HepG2 (cell line): ENCODE measurements at regions not wholly inside any gene's neighbourhood (a gene's known extent, or its start where the extent isn't known, plus 50 kb on each side); places are given as distances from the start of the nearest gene placed in this dataset.
A peak's percentile ranks its signal among the peaks of the same experiment; 100 is the strongest.

ENCODE experiments used
- ASH2L ChIP-seq: fragments of 300-600, 200-600 bp; sonication (generic); IDR thresholded peaks from 2 replicates; pipeline ENCODE4 v1.7.0; 2017; ENCODE audit warnings: low read depth, mild to moderate bottlenecking, moderate library complexity, mixed read lengths, low read length; ENCODE audit not compliant: insufficient read length
- DBP ChIP-seq: sonication (generic); formaldehyde crosslinking; IDR thresholded peaks from 2 replicates; pipeline ENCODE4 v1.4.0; 2020; ENCODE audit warnings: missing genetic modification reagents; ENCODE audit errors: not compliant biosample characterization
- IRX3 ChIP-seq: sonication (generic); formaldehyde crosslinking; IDR thresholded peaks from 2 replicates; pipeline ENCODE4 v1.8.1; 2023; ENCODE audit warnings: mild to moderate bottlenecking, low read depth, missing genetic modification reagents, borderline replicate concordance
- KAT7 ChIP-seq: IDR thresholded peaks from 2 replicates; pipeline ENCODE4 v1.6.1; 2018; ENCODE audit warnings: borderline replicate concordance, missing compliant biosample characterization
- NFKBIZ ChIP-seq: IDR thresholded peaks from 2 replicates; pipeline ENCODE4 v1.6.1; 2018; ENCODE audit warnings: missing genetic modification reagents, missing compliant biosample characterization
- PREB ChIP-seq: sonication (generic); formaldehyde crosslinking; IDR thresholded peaks from 2 replicates; pipeline ENCODE4 v1.4.0; 2020; ENCODE audit warnings: missing genetic modification reagents
- SKI ChIP-seq: fragments of 450-650 bp; IDR thresholded peaks from one replicate; pipeline ENCODE4 v1.6.1; 2018; ENCODE audit warnings: mild to moderate bottlenecking; ENCODE audit not compliant: partially characterized antibody
- STAG1 ChIP-seq: sonication (generic); formaldehyde crosslinking; IDR thresholded peaks from 2 replicates; pipeline ENCODE4 v1.4.0; 2020; ENCODE audit warnings: missing genetic modification reagents
- ZMAT3 ChIP-seq: sonication (generic); formaldehyde crosslinking; conservative IDR thresholded peaks from 2 replicates; pipeline ENCODE4 v1.7.0; 2021; ENCODE audit warnings: missing genetic modification reagents
- ZMYM4 ChIP-seq: sonication (generic); formaldehyde crosslinking; IDR thresholded peaks from 2 replicates; pipeline ENCODE4 v1.8.1; 2023; ENCODE audit warnings: mild to moderate bottlenecking, missing genetic modification reagents
- ZNF280D ChIP-seq: sonication (generic); formaldehyde crosslinking; IDR thresholded peaks from 2 replicates; pipeline ENCODE4 v1.5.1; 2020; ENCODE audit warnings: mild to moderate bottlenecking, missing genetic modification reagents
- ZNF333 ChIP-seq: sonication (generic); formaldehyde crosslinking; IDR thresholded peaks from 2 replicates; pipeline ENCODE4 v1.4.0; 2020; ENCODE audit warnings: mild to moderate bottlenecking, missing genetic modification reagents, borderline replicate concordance
- ZNF33B ChIP-seq: sonication (generic); formaldehyde crosslinking; IDR thresholded peaks from 2 replicates; pipeline ENCODE4 v1.5.1; 2020; ENCODE audit warnings: mild to moderate bottlenecking, missing genetic modification reagents
- ZNF510 ChIP-seq: sonication (generic); formaldehyde crosslinking; IDR thresholded peaks from 2 replicates; pipeline ENCODE4 v1.4.0; 2020; ENCODE audit warnings: low read depth, mild to moderate bottlenecking, missing genetic modification reagents
- ZSCAN29 ChIP-seq: sonication (generic); formaldehyde crosslinking; conservative IDR thresholded peaks from 2 replicates; pipeline ENCODE4 v1.4.0; 2020; ENCODE audit warnings: mild to moderate bottlenecking, missing genetic modification reagents
- TF ChIP-seq, protein P1 (sequence below): sonication (generic); formaldehyde crosslinking; IDR thresholded peaks from 2 replicates; pipeline ENCODE4 v1.5.1; 2020; ENCODE audit warnings: missing genetic modification reagents, mild to moderate bottlenecking, borderline replicate concordance
- TF ChIP-seq, protein P2 (sequence below), 2 experiments: sonication (generic) in 1 of 2; formaldehyde crosslinking in 1 of 2; IDR thresholded peaks; 2 replicates each; pipeline versions ENCODE4 v1.4.0 to v1.6.1; 2018 to 2020; ENCODE audit warnings: missing genetic modification reagents in 2 of 2, borderline replicate concordance in 1 of 2, low read depth in 1 of 2, mild to moderate bottlenecking in 1 of 2, missing biosample characterization in 1 of 2
- TF ChIP-seq, protein P3 (sequence below): sonication (generic); formaldehyde crosslinking; IDR thresholded peaks from 2 replicates; pipeline ENCODE4 v1.5.1; 2020; ENCODE audit warnings: mild to moderate bottlenecking, moderate library complexity, missing genetic modification reagents

DNA sequence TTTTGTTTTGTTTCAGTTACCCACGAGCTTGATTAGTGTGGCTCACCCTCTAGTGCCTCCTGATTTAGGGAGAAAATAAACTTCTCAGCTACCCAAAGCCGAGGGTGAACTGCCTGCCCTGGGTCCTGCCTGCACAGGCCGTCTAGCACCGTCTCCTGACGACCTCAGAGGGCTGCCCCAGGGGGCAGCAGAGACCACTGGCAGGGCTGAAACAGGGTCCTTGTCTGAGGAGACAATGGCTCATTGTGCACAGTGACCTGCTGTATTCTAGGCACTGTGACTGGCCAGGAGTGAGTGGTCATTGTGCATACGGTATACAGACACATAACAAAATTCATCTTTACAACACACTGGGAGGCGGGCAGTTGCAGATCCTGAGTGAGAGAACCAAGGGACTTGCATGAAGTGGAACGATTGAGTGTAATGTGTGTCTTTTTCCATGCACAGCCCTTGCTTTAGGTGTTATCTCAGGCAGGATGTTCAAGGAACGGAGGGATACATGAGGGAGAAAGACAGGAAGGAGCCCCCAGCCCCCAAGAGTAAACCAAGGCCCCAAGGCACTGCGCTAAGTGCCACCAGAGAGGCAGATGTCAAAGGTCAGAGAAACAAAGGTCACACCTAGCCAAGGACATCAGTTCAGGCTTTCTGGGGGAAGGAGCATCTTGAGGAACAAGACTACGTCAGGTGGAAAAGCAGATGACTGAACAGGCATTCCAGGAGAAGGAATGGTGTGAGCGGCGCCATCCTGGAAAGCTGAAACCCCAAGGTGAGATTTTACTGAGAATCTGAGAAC lies 421.3 kb downstream of the LPIN1 start (continued):
- TF ChIP-seq, protein P1, sequence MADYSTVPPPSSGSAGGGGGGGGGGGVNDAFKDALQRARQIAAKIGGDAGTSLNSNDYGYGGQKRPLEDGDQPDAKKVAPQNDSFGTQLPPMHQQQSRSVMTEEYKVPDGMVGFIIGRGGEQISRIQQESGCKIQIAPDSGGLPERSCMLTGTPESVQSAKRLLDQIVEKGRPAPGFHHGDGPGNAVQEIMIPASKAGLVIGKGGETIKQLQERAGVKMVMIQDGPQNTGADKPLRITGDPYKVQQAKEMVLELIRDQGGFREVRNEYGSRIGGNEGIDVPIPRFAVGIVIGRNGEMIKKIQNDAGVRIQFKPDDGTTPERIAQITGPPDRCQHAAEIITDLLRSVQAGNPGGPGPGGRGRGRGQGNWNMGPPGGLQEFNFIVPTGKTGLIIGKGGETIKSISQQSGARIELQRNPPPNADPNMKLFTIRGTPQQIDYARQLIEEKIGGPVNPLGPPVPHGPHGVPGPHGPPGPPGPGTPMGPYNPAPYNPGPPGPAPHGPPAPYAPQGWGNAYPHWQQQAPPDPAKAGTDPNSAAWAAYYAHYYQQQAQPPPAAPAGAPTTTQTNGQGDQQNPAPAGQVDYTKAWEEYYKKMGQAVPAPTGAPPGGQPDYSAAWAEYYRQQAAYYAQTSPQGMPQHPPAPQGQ (CRISPR knock-in tag), result no peak
- TF ChIP-seq ZMAT3 (CRISPR knock-in tag) (no peak), SKI (no peak), STAG1 (peak; percentile 85), NFKBIZ (CRISPR knock-in tag) (no peak), ZNF333 (CRISPR knock-in tag) (no peak), ZNF280D (CRISPR knock-in tag) (no peak), ZMYM4 (CRISPR knock-in tag) (no peak), ZSCAN29 (CRISPR knock-in tag) (no peak), PREB (CRISPR knock-in tag) (no peak), KAT7 (CRISPR knock-in tag) (no peak), ASH2L (no peak), IRX3 (CRISPR knock-in tag) (no peak), DBP (CRISPR knock-in tag) (no peak), ZNF510 (no peak), ZNF33B (CRISPR knock-in tag) (no peak)
- TF ChIP-seq, protein P2, sequence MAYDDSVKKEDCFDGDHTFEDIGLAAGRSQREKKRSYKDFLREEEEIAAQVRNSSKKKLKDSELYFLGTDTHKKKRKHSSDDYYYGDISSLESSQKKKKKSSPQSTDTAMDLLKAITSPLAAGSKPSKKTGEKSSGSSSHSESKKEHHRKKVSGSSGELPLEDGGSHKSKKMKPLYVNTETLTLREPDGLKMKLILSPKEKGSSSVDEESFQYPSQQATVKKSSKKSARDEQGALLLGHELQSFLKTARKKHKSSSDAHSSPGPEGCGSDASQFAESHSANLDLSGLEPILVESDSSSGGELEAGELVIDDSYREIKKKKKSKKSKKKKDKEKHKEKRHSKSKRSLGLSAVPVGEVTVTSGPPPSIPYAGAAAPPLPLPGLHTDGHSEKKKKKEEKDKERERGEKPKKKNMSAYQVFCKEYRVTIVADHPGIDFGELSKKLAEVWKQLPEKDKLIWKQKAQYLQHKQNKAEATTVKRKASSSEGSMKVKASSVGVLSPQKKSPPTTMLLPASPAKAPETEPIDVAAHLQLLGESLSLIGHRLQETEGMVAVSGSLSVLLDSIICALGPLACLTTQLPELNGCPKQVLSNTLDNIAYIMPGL (CRISPR knock-in tag; IDR thresholded peaks at IDR 0.05; ENCODE audit: borderline replicate concordance in 1 of 2, low read depth in 1 of 2), result no peak
- TF ChIP-seq, protein P3, sequence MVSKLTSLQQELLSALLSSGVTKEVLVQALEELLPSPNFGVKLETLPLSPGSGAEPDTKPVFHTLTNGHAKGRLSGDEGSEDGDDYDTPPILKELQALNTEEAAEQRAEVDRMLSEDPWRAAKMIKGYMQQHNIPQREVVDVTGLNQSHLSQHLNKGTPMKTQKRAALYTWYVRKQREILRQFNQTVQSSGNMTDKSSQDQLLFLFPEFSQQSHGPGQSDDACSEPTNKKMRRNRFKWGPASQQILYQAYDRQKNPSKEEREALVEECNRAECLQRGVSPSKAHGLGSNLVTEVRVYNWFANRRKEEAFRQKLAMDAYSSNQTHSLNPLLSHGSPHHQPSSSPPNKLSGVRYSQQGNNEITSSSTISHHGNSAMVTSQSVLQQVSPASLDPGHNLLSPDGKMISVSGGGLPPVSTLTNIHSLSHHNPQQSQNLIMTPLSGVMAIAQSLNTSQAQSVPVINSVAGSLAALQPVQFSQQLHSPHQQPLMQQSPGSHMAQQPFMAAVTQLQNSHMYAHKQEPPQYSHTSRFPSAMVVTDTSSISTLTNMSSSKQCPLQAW (CRISPR knock-in tag), result no peak
